Endothelial cell (in vitro differentiated cells): ENCODE measurements at regions not wholly inside any gene's neighbourhood (a gene's known extent, or its start where the extent isn't known, plus 50 kb on each side); places are given as distances from the start of the nearest gene placed in this dataset.

Experiments
- DNase-seq: peaks from one replicate; pipeline ENCODE4 v3.0.0; 2021; ENCODE audit warnings: low spot score
- H3K27ac Mint-ChIP-seq: one replicate; pipeline ENCODE4 v1.8.0; 2021; ENCODE audit warnings: mixed read lengths, inconsistent platforms; ENCODE audit not compliant: unreplicated experiment
- H3K27me3 Mint-ChIP-seq: one replicate; pipeline ENCODE4 v1.8.0; 2021; ENCODE audit warnings: mild to moderate bottlenecking, moderate library complexity, mixed read lengths, inconsistent platforms; ENCODE audit not compliant: unreplicated experiment
- H3K36me3 Mint-ChIP-seq: one replicate; pipeline ENCODE4 v1.8.0; 2021; ENCODE audit warnings: mild to moderate bottlenecking, low read depth, mixed read lengths, inconsistent platforms; ENCODE audit not compliant: unreplicated experiment
- H3K4me1 Mint-ChIP-seq: one replicate; pipeline ENCODE4 v1.8.0; 2021; ENCODE audit warnings: mild to moderate bottlenecking, mixed read lengths, inconsistent platforms; ENCODE audit not compliant: unreplicated experiment
- H3K4me3 Mint-ChIP-seq: one replicate; pipeline ENCODE4 v1.8.0; 2021; ENCODE audit warnings: mild to moderate bottlenecking, mixed read lengths, inconsistent platforms; ENCODE audit not compliant: unreplicated experiment
- H3K9me3 Mint-ChIP-seq: one replicate; pipeline ENCODE4 v1.8.0; 2021; ENCODE audit warnings: mixed read lengths, inconsistent platforms; ENCODE audit not compliant: unreplicated experiment
- CTCF ChIP-seq: fragments of 200-600 bp; sonication (generic); IDR thresholded peaks from one replicate; pipeline ENCODE4 v1.5.0; 2021; ENCODE audit warnings: antibody characterized with exemption; ENCODE audit not compliant: unreplicated experiment

DNA sequence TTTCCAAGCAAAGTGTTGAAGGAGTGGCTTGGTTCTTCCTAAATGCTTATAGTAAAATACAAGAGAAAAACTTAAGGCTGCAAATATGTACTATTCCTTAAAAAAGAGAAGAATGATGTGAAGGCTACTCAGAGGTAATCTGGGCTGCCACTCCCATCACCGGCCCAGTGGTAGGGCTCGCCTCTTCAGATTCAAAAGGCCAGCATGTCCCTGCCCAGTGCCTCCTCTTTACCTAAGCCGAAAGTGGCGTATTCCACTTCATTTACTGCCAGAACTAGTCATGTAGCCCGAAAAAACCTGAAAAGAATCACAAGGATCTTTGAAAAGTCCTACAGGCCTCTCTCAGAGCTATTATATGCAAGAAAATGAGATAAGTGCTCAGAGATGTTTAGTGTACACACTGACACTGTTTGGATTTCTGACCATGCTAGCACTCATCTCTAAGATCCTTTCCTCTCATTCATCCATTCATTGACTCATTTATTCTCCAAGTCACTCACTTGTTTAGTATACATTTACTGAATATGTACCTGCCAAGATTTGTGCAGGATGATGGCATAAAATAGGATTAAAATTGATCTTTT, 373.3 kb upstream of the THBS1 start:
- no peaks in the 10 kb centered on the region for H3K4me1 Mint-ChIP-seq
- no peak for TF ChIP-seq CTCF
- H3K27ac Mint-ChIP-seq: no peak overlapping the region
- H3K36me3 Mint-ChIP-seq: no peaks in the 10 kb centered on the region
- no peaks in the 10 kb centered on the region for H3K9me3 Mint-ChIP-seq
- no peak for DNase-seq
- H3K4me3 Mint-ChIP-seq: no peak overlapping the region
- H3K27me3 Mint-ChIP-seq: no peaks in the 10 kb centered on the region

GRCh38 chr15:39208187-39208586, 372.7 kb upstream of the THBS1 start:
- DNase-seq: no peak
- no peaks in the 10 kb centered on the region for H3K27me3 Mint-ChIP-seq
- TF ChIP-seq CTCF: no peak
- no peaks in the 10 kb centered on the region for H3K4me1 Mint-ChIP-seq
- H3K4me3 Mint-ChIP-seq: no peak overlapping the region
- no peaks in the 10 kb centered on the region for H3K9me3 Mint-ChIP-seq
- H3K36me3 Mint-ChIP-seq: peaks cover 4% of the 10 kb centered on the region
- H3K27ac Mint-ChIP-seq: no peak overlapping the region

- peaks cover 4% of the 10 kb centered on the region for H3K36me3 Mint-ChIP-seq
These were observed 371.2 kb upstream of the THBS1 start for GRCh38 chr15:39209548-39210211.

GRCh38 chr15:39211108-39211979, 369.5 kb upstream of the THBS1 start:
- Mint-ChIP-seq H3K4me1 (no peaks in the 10 kb centered on the region), H3K27ac (no peak overlapping the region), H3K27me3 (no peaks in the 10 kb centered on the region), H3K36me3 (peaks cover 4% of the 10 kb centered on the region), H3K9me3 (no peaks in the 10 kb centered on the region), H3K4me3 (no peak overlapping the region)
- TF ChIP-seq CTCF: no peak
- DNase-seq: no peak

More at GRCh38 chr15:39209548-39210211, 371.2 kb upstream of the THBS1 start:
- Mint-ChIP-seq H3K27ac (no peak overlapping the region), H3K9me3 (no peaks in the 10 kb centered on the region), H3K27me3 (no peaks in the 10 kb centered on the region), H3K4me1 (no peaks in the 10 kb centered on the region), H3K4me3 (no peak overlapping the region)
- TF ChIP-seq CTCF: no peak
- DNase-seq: no peak

GRCh38 chr15:39213385-39213840, 367.5 kb upstream of the THBS1 start:
- Mint-ChIP-seq H3K4me3 (no peak overlapping the region), H3K9me3 (no peaks in the 10 kb centered on the region), H3K4me1 (no peaks in the 10 kb centered on the region), H3K27ac (no peak overlapping the region), H3K27me3 (no peaks in the 10 kb centered on the region), H3K36me3 (peaks cover 4% of the 10 kb centered on the region)
- no peak for TF ChIP-seq CTCF
- no peak for DNase-seq
